ENCODE measurements at regions not wholly inside any gene's neighbourhood (a gene's known extent, or its start where the extent isn't known, plus 50 kb on each side); places are given as distances from the start of the nearest gene placed in this dataset.

DNA sequence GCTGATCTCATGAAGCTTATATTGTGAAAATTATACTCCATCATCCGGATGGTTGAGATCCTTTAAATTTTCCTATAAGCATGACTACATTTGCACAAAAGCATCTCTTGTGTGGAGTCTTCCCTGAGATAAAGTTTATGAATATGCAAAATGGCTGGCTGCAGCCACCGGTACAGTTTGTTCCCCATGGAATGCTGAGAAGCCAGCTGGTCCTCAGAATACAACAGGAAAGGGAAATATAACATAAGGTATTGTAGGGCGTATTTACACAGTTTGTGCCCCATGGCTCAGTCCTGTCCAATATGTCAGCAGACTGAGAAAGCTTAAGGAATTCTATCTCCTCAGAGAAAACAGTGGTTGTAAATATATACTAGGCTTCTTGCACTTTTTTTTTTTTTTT is 468.6 kb downstream of the CNTN6 start:
- H3K27ac ChIP-seq, result no peak overlapping the region
- WGBS, 2 donors (ENCODE audit: low coverage in 1 of 2), result 64 to 78% methylated on average over 2 to 3 of the region's 3 CpGs
- no peaks in the 10 kb centered on the region for H3K36me3 ChIP-seq
- no peaks in the 10 kb centered on the region for H3K9me3 ChIP-seq
- H3K27me3 ChIP-seq, result no peaks in the 10 kb centered on the region
- no peak overlapping the region for H3K4me3 ChIP-seq
- ATAC-seq, result no peak
- no peak for TF ChIP-seq POLR2AphosphoS5 (IDR thresholded peaks at IDR 0.05)
- TF ChIP-seq, protein P1, sequence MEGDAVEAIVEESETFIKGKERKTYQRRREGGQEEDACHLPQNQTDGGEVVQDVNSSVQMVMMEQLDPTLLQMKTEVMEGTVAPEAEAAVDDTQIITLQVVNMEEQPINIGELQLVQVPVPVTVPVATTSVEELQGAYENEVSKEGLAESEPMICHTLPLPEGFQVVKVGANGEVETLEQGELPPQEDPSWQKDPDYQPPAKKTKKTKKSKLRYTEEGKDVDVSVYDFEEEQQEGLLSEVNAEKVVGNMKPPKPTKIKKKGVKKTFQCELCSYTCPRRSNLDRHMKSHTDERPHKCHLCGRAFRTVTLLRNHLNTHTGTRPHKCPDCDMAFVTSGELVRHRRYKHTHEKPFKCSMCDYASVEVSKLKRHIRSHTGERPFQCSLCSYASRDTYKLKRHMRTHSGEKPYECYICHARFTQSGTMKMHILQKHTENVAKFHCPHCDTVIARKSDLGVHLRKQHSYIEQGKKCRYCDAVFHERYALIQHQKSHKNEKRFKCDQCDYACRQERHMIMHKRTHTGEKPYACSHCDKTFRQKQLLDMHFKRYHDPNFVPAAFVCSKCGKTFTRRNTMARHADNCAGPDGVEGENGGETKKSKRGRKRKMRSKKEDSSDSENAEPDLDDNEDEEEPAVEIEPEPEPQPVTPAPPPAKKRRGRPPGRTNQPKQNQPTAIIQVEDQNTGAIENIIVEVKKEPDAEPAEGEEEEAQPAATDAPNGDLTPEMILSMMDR (IDR thresholded peaks at IDR 0.05), result no peak
- no peak for TF ChIP-seq EP300 (IDR thresholded peaks at IDR 0.05)
- TF ChIP-seq POLR2A (IDR thresholded peaks at IDR 0.05), result no peak
- H3K4me1 ChIP-seq, result no peaks in the 10 kb centered on the region

DNA sequence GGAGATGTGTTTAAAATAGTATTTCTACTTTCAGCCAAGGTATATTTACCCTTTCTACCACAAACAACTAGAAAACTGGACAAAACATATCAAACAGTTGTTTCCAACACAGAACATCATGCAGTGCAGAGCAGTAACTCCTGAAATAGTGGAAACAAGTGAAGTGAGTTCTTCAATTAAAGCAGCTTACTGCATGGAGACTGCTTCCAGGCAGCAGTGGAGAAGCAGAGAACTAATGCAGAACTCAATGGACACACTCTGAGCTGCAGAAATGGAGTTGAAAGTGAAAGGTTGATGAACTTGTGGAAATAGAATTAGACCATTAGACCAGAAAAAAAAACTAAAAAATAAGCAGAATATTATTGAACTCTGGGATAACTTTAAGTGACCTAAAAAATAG is 478.9 kb downstream of the CNTN6 start:
- Histone ChIP-seq H3K9me3 (no peaks in the 10 kb centered on the region), H3K4me1 (no peaks in the 10 kb centered on the region), H3K36me3 (no peaks in the 10 kb centered on the region), H3K4me3 (no peak overlapping the region), H3K27me3 (no peaks in the 10 kb centered on the region), H3K27ac (no peak overlapping the region)
- no peak for ATAC-seq
- TF ChIP-seq EP300 (IDR thresholded peaks at IDR 0.05) (no peak), POLR2AphosphoS5 (IDR thresholded peaks at IDR 0.05) (no peak), POLR2A (IDR thresholded peaks at IDR 0.05) (no peak)
- TF ChIP-seq, protein P1 (IDR thresholded peaks at IDR 0.05), result no peak

DNA sequence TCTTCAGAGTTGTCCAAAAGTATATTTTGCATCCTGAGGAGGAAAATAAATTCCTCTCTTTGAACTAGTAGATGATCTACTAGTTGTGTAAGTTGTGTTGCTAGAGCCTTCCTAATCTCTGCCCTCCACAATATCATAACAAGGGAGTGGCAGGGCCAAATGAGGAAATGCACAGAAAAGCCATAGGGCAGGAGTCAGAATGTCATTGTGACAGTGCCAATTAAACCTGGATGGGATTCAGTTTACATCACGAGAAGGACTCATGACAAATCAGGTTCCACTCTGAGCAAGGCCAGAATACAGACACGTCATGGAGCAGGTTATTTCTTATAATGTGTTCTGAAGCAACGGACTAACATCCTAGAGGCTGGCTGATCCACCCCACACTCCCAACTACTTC is 483.2 kb downstream of the CNTN6 start:
- H3K27me3 ChIP-seq, result no peaks in the 10 kb centered on the region
- 80 to 86% methylated on average over 3 of the region's 3 CpGs for WGBS, 2 donors (ENCODE audit: low coverage in 1 of 2)
- H3K27ac ChIP-seq, result no peak overlapping the region
- no peak for TF ChIP-seq POLR2AphosphoS5 (IDR thresholded peaks at IDR 0.05)
- no peak for TF ChIP-seq EP300 (IDR thresholded peaks at IDR 0.05)
- TF ChIP-seq, protein P1 (IDR thresholded peaks at IDR 0.05), result no peak
- no peak for TF ChIP-seq POLR2A (IDR thresholded peaks at IDR 0.05)
- H3K36me3 ChIP-seq, result no peaks in the 10 kb centered on the region
- ATAC-seq, result no peak
- no peaks in the 10 kb centered on the region for H3K9me3 ChIP-seq
- H3K4me1 ChIP-seq, result no peaks in the 10 kb centered on the region
- no peak overlapping the region for H3K4me3 ChIP-seq

DNA sequence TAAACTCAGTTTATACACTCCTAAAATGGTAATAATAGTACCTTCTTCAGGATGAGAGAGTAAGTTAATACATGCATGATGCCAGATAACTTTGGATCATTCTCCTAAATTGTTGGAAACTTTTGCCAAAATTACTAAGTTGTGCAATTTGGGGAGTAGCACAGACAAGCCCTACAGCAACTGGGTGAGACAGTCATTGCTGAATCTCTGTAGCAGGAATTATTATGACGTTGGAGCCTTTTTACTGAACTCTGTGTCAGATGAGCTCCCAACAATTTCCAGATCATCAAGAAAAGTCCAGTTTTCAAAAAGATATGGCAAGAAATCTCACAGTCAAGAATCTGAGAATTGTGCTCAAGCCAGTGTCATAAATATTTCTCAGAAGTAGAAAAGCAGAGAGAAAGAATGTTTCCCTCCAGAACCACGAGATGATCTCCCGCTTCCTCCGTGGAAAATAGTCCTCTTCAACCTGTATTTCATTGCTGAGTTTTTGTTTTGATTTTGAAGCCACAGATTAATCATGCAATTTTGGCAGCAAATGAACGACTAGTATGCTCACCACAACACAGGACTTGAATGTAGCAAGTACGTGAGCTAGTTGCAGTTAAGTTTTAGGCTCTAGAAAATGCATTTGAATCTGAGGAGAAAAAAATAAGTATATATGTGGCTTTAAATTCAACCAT is 485.4 kb downstream of the CNTN6 start:
- no peak overlapping the region for H3K4me3 ChIP-seq
- ATAC-seq, result peak; percentile 81
- 25 to 36% methylated on average over 5 to 6 of the region's 6 CpGs for WGBS, 2 donors (ENCODE audit: low coverage in 1 of 2)
- H3K36me3 ChIP-seq, result no peaks in the 10 kb centered on the region
- H3K27me3 ChIP-seq, result no peaks in the 10 kb centered on the region
- H3K9me3 ChIP-seq, result no peaks in the 10 kb centered on the region
- no peaks in the 10 kb centered on the region for H3K4me1 ChIP-seq
- no peak overlapping the region for H3K27ac ChIP-seq
- TF ChIP-seq, protein P1 (IDR thresholded peaks at IDR 0.05), result no peak
- no peak for TF ChIP-seq EP300 (IDR thresholded peaks at IDR 0.05)
- TF ChIP-seq POLR2A (IDR thresholded peaks at IDR 0.05), result no peak
- TF ChIP-seq POLR2AphosphoS5 (IDR thresholded peaks at IDR 0.05), result no peak

DNA sequence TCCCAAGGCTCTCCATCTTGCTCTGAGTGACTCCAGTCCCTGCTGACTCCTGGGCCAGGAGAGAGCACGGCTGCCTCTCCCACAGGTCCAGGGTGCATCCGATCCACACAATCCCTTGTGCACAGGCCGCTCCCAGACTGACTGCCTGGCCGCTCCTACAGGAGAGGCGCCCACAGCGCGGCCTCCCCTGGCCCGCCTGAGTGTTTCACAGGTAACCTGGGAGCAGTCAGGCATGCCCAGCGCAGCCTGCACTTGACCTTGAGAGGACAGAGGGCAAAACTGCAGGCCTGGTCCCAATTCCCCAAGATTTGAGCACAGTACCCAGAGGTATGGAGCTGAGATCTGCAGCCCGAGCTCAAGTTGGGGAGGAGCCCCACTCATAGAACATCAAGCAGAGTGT is 490.2 kb downstream of the CNTN6 start:
- H3K27me3 ChIP-seq, result no peaks in the 10 kb centered on the region

More for the DNA sequence above, 490.2 kb downstream of the CNTN6 start:
- Histone ChIP-seq H3K9me3 (peaks cover 0 to 8% (median 0%) of the 10 kb centered on the region in 3 donors), H3K4me3 (no peak overlapping the region), H3K27ac (no peak overlapping the region), H3K4me1 (no peaks in the 10 kb centered on the region), H3K36me3 (no peaks in the 10 kb centered on the region)
- ATAC-seq, result peak; percentile 25
- no CpG with 5 or more reads among the region's 10 CpGs for whole genome bisulfite sequencing, 2 donors (ENCODE audit: low coverage in 1 of 2)
- TF ChIP-seq EP300 (IDR thresholded peaks at IDR 0.05) (no peak), POLR2A (IDR thresholded peaks at IDR 0.05) (no peak), POLR2AphosphoS5 (IDR thresholded peaks at IDR 0.05) (no peak)
- TF ChIP-seq, protein P1 (IDR thresholded peaks at IDR 0.05), result no peak

Measured in gastroesophageal sphincter (tissue), 4 donors.